Activated T-helper 2 cell treated with anti-CD3 and anti-CD28 coated beads, Interferon-gamma antibody, Interleukin-2, Interleukin-4, amounts not matched to agents 10 μg/mL and 5 μg/mL and 100 μg/mL, durations not matched to agents 14 hours and 24 hours and 36 hours (primary cell): ENCODE measurements at regions not wholly inside any gene's neighbourhood (a gene's known extent, or its start where the extent isn't known, plus 50 kb on each side); places are given as distances from the start of the nearest gene placed in this dataset.

ENCODE experiments used
- DNase-seq: peaks from one replicate; pipeline ENCODE4 v3.0.0; 2021; ENCODE audit warnings: low spot score
- H3K27ac Mint-ChIP-seq: one replicate; pipeline ENCODE4 v1.8.0; 2021; ENCODE audit warnings: mixed read lengths
- H3K27me3 Mint-ChIP-seq: one replicate; pipeline ENCODE4 v1.8.0; 2021; ENCODE audit warnings: low read depth, mixed read lengths
- H3K36me3 Mint-ChIP-seq: one replicate; pipeline ENCODE4 v1.8.0; 2021; ENCODE audit warnings: low read depth, mixed read lengths
- H3K4me1 Mint-ChIP-seq: one replicate; pipeline ENCODE4 v1.8.0; 2021; ENCODE audit warnings: low read depth, mixed read lengths
- H3K4me3 Mint-ChIP-seq: one replicate; pipeline ENCODE4 v1.8.0; 2021; ENCODE audit warnings: low read depth, mild to moderate bottlenecking, moderate library complexity, mixed read lengths
- H3K9me3 Mint-ChIP-seq: one replicate; pipeline ENCODE4 v1.8.0; 2021; ENCODE audit warnings: mixed read lengths
- intact Hi-C: fragments of 100-400 bp; cut with micrococcal nuclease; formaldehyde crosslinking; loops from one replicate; pipeline ENCODE4 v1.15.1; 2023

DNA sequence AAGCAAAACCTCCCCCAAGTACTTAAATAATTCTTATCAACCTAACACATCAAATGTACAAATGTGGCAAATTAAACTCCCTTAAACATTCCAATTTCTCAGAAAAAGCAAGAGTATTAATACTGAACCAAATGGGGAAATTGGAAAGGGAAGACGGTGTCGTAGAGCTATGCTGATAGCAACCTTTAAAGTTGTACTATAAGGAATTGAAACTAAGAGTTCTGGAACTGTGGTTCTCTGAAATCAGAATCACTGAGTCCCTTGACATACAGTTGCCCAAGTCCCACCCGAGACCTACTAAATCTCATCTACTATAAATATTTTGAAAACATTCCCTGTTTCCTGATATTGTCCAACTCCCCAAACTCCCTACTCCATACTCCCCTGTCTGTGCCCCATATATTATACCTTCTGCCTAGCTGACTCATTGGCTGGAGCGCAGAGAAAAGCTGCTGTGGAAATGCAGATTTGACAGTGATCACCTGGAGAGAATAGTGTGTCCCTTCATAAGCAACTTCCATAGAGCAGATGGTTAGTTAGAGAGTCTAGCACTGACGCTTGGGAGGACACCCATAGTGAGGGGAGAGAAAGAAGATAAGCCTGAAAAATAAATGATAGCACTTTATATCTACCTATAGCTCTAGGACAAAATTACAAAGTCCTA lies 51.4 kb upstream of the ITM2B start:
- Mint-ChIP-seq H3K36me3 (no peaks in the 10 kb centered on the region), H3K4me1 (peaks cover 16% of the 10 kb centered on the region), H3K27ac (no peak overlapping the region), H3K9me3 (no peaks in the 10 kb centered on the region), H3K27me3 (peaks cover 24% of the 10 kb centered on the region), H3K4me3 (no peak overlapping the region)
- intact Hi-C loops = no loop called here
- DNase-seq = no peak

DNA sequence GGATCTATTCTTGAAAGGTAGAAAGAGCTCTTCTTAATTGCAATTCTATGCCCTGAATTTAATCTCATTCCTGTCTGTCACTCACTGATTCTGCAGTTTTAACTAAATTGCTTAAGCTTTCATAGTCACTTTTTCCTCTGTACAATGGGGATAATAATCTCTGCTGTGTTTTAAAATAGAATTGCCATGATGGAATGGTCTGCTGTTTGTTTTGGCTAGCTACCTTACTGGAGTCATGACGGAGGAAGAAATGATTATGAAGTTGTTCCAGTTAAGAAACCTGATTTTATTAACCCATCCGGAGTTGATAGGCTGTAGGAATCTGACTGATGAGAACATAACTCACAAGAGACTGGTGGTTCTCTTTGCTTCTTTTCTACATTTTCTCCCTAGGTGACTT lies 54.9 kb upstream of the ITM2B start:
- Mint-ChIP-seq H3K27me3 (peaks cover 28% of the 10 kb centered on the region), H3K4me1 (peaks cover 6% of the 10 kb centered on the region), H3K27ac (no peak overlapping the region), H3K4me3 (no peak overlapping the region), H3K9me3 (no peaks in the 10 kb centered on the region), H3K36me3 (no peaks in the 10 kb centered on the region)
- no peak for DNase-seq
- intact Hi-C loops = no loop called here

DNA sequence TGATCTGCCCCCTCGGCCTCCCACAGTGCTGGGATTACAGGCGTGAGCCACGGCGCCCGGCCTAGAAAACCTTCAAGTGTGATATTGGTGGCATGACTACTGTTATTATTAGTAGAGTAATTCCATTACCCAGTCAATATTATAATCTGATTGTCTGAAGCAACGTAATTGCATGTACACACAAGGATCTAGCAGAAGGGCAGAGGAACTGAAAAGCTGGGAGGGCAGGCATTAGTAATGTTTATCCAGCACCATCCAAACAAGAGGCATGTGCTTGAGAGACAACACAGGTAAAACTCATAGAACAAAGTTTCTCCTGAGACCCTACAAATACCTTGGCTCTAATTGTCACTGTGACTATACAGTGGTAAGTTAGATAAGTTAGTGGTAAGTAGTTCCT lies 56.2 kb upstream of the ITM2B start:
- Mint-ChIP-seq H3K4me1 (no peaks in the 10 kb centered on the region), H3K4me3 (no peak overlapping the region), H3K27me3 (peaks cover 27% of the 10 kb centered on the region), H3K27ac (no peak overlapping the region), H3K9me3 (no peaks in the 10 kb centered on the region), H3K36me3 (no peaks in the 10 kb centered on the region)
- DNase-seq = no peak
- intact Hi-C loops = no loop called here

DNA sequence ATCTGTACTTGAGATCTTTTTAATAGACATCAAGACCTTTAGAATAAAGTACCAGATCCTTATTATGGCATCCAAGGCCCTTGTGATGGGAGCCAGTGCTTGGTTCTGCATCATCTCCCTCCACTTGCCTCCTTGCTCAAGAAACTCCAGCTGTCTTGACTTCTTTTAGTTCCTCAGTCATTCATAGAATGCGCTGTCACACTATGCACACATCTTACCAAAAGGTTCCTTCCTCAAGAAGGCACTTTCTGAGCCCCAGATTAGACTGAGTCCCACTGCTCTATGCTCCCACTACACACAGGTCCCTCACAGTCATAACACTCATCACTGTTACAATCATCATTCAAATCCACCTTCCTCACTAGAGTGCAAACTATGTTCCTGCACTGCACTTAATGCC lies 57.8 kb upstream of the ITM2B start:
- H3K27me3 Mint-ChIP-seq = peaks cover 24% of the 10 kb centered on the region
- no peaks in the 10 kb centered on the region for H3K9me3 Mint-ChIP-seq
- no peak for DNase-seq
- intact Hi-C loops = no loop called here
- no peaks in the 10 kb centered on the region for H3K36me3 Mint-ChIP-seq
- H3K4me1 Mint-ChIP-seq = no peaks in the 10 kb centered on the region
- H3K4me3 Mint-ChIP-seq = no peak overlapping the region
- H3K27ac Mint-ChIP-seq = no peak overlapping the region

GRCh38 chr13:48167866-48168265 lies 65.1 kb upstream of the ITM2B start:
- Mint-ChIP-seq H3K27me3 (peaks cover 30% of the 10 kb centered on the region), H3K36me3 (no peaks in the 10 kb centered on the region), H3K27ac (no peak overlapping the region), H3K9me3 (no peaks in the 10 kb centered on the region), H3K4me3 (no peak overlapping the region), H3K4me1 (no peaks in the 10 kb centered on the region)
- DNase-seq = no peak
- intact Hi-C loops = no loop called here

DNA sequence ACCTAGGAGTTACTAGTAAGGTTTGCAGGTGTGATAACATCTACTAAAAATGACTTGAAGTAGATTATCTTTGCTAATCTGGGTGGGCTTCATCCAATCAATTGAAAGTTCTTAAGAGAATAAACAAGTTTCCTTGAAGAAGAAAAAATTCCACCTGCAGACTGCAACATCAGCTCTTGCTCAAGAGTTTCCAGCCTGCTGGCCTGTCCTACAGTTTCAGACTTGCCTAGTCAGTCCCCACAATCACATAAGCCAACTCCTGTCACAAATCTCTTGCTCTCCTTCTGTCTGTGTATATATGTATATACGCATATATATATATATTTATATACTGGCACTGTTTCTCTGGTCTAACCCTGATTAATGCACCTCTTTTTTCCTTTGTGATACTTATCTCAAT lies 67.3 kb upstream of the ITM2B start:
- no peaks in the 10 kb centered on the region for H3K9me3 Mint-ChIP-seq
- peaks cover 10% of the 10 kb centered on the region for H3K4me1 Mint-ChIP-seq
- H3K36me3 Mint-ChIP-seq = no peaks in the 10 kb centered on the region
- intact Hi-C loops = no loop called here
- peaks cover 34% of the 10 kb centered on the region for H3K27me3 Mint-ChIP-seq
- H3K27ac Mint-ChIP-seq = no peak overlapping the region
- DNase-seq = no peak
- no peak overlapping the region for H3K4me3 Mint-ChIP-seq

GRCh38 chr13:48165063-48165462 lies 67.9 kb upstream of the ITM2B start:
- DNase-seq = no peak
- Mint-ChIP-seq H3K27ac (no peak overlapping the region), H3K27me3 (peaks cover 34% of the 10 kb centered on the region), H3K36me3 (no peaks in the 10 kb centered on the region), H3K4me3 (no peak overlapping the region), H3K4me1 (peaks cover 14% of the 10 kb centered on the region), H3K9me3 (no peaks in the 10 kb centered on the region)
- intact Hi-C loops = no loop called here

DNA sequence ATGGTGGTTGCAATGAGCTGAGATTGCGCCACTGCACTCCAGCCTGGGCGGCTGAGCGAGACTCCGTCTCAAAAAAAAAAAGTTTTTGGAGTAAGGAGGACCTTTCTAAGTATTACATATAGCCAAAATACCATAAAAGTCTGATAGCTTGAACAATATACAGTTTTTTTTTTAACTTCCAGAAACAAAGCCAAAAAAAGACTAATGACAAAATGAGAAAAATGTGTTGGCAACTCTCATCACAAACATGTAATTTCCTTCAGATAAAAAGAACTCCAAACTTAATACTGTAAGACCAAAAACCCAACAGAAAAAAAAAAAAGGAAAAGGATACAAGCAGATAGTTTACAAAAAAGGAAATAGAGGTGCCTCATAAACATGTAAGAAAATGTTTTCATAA lies 68.2 kb upstream of the MED4 start:
- Mint-ChIP-seq H3K36me3 (no peaks in the 10 kb centered on the region), H3K9me3 (no peaks in the 10 kb centered on the region), H3K27me3 (peaks cover 25% of the 10 kb centered on the region), H3K27ac (no peak overlapping the region), H3K4me3 (no peak overlapping the region), H3K4me1 (peaks cover 28% of the 10 kb centered on the region)
- intact Hi-C loops = no loop called here
- DNase-seq = no peak

GRCh38 chr13:48162217-48162616 lies 67.3 kb upstream of the MED4 start:
- DNase-seq = no peak

GRCh38 chr13:48161530-48162179 lies 66.8 kb upstream of the MED4 start:
- Mint-ChIP-seq H3K4me3 (no peak overlapping the region), H3K27me3 (peaks cover 15% of the 10 kb centered on the region), H3K9me3 (no peaks in the 10 kb centered on the region), H3K4me1 (peaks cover 29% of the 10 kb centered on the region), H3K27ac (no peak overlapping the region), H3K36me3 (no peaks in the 10 kb centered on the region)
- intact Hi-C loops = no loop called here
- DNase-seq = no peak

More at GRCh38 chr13:48162217-48162616, 67.3 kb upstream of the MED4 start:
- Mint-ChIP-seq H3K4me3 (no peak overlapping the region), H3K4me1 (peaks cover 29% of the 10 kb centered on the region), H3K9me3 (no peaks in the 10 kb centered on the region), H3K36me3 (no peaks in the 10 kb centered on the region), H3K27me3 (peaks cover 21% of the 10 kb centered on the region), H3K27ac (no peak overlapping the region)
- intact Hi-C loops = no loop called here

- H3K27me3 Mint-ChIP-seq = peaks cover 9% of the 10 kb centered on the region
- H3K27ac Mint-ChIP-seq = no peak overlapping the region
- no peaks in the 10 kb centered on the region for H3K9me3 Mint-ChIP-seq
- peaks cover 36% of the 10 kb centered on the region for H3K4me1 Mint-ChIP-seq
- no peak for DNase-seq
- H3K36me3 Mint-ChIP-seq = no peaks in the 10 kb centered on the region
- no peak overlapping the region for H3K4me3 Mint-ChIP-seq
- intact Hi-C loops = no loop called here
Observed at GRCh38 chr13:48160606-48161278, 65.8 kb upstream of the MED4 start.

GRCh38 chr13:48159826-48160225 lies 64.9 kb upstream of the MED4 start:
- no peaks in the 10 kb centered on the region for H3K36me3 Mint-ChIP-seq
- no peaks in the 10 kb centered on the region for H3K9me3 Mint-ChIP-seq
- H3K27ac Mint-ChIP-seq = no peak overlapping the region
- H3K27me3 Mint-ChIP-seq = peaks cover 7% of the 10 kb centered on the region
- intact Hi-C loops = no loop called here
- H3K4me1 Mint-ChIP-seq = peaks cover 42% of the 10 kb centered on the region
- H3K4me3 Mint-ChIP-seq = no peak overlapping the region
- no peak for DNase-seq

- intact Hi-C loops = no loop called here
- Mint-ChIP-seq H3K27ac (no peak overlapping the region), H3K4me3 (no peak overlapping the region), H3K9me3 (no peaks in the 10 kb centered on the region), H3K27me3 (peaks cover 7% of the 10 kb centered on the region), H3K36me3 (no peaks in the 10 kb centered on the region), H3K4me1 (peaks cover 45% of the 10 kb centered on the region)
- no peak for DNase-seq
Observed at GRCh38 chr13:48159401-48159800, 64.5 kb upstream of the MED4 start.
